Uterus (tissue), 2 donors: ENCODE measurements at regions not wholly inside any gene's neighbourhood (a gene's known extent, or its start where the extent isn't known, plus 50 kb on each side); places are given as distances from the start of the nearest gene placed in this dataset.

ENCODE experiments used
- POLR2A ChIP-seq, 2 donors: fragments of 450-650 bp; IDR thresholded peaks; one replicate each; pipeline ENCODE4 v1.6.1; 2016; ENCODE audit warnings: antibody characterized with exemption in 2 of 2, mild to moderate bottlenecking in 1 of 2, moderate library complexity in 1 of 2
- TF ChIP-seq, protein P1 (sequence below), 4 experiments: fragments of 200-600 bp in 2 of 4; fragments of 450-650 bp in 2 of 4; sonication (generic) in 2 of 4; IDR thresholded peaks; one replicate each; pipeline ENCODE4 v1.5.1; 2016 to 2019; ENCODE audit warnings: antibody characterized with exemption in 4 of 4, mild to moderate bottlenecking in 2 of 4, moderate library complexity in 1 of 4

GRCh38 chr1:87652176-87652575 lies 323.5 kb downstream of the LMO4 start:
- TF ChIP-seq, protein P1, sequence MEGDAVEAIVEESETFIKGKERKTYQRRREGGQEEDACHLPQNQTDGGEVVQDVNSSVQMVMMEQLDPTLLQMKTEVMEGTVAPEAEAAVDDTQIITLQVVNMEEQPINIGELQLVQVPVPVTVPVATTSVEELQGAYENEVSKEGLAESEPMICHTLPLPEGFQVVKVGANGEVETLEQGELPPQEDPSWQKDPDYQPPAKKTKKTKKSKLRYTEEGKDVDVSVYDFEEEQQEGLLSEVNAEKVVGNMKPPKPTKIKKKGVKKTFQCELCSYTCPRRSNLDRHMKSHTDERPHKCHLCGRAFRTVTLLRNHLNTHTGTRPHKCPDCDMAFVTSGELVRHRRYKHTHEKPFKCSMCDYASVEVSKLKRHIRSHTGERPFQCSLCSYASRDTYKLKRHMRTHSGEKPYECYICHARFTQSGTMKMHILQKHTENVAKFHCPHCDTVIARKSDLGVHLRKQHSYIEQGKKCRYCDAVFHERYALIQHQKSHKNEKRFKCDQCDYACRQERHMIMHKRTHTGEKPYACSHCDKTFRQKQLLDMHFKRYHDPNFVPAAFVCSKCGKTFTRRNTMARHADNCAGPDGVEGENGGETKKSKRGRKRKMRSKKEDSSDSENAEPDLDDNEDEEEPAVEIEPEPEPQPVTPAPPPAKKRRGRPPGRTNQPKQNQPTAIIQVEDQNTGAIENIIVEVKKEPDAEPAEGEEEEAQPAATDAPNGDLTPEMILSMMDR (IDR thresholded peaks at IDR 0.05): no peak
- TF ChIP-seq POLR2A (IDR thresholded peaks at IDR 0.05): no peak
